Smooth muscle cell (in vitro differentiated cells): ENCODE measurements at regions not wholly inside any gene's neighbourhood (a gene's known extent, or its start where the extent isn't known, plus 50 kb on each side); places are given as distances from the start of the nearest gene placed in this dataset.

Source experiments
- DNase-seq: peaks from one replicate; lab custom pipeline; 2025; ENCODE audit not compliant: unreplicated experiment; lab: John Stamatoyannopoulos, UW
- H2AFZ ChIP-seq: fragments of 200-600 bp; sonication (generic); 2 replicates; pipeline ENCODE4 v1.6.0; 2016; ENCODE audit warnings: antibody characterized with exemption, low read depth, mild to moderate bottlenecking
- H3F3A ChIP-seq: fragments of 200-600 bp; sonication (generic); 2 replicates; pipeline ENCODE4 v1.6.0; 2017; ENCODE audit warnings: antibody characterized with exemption, low read depth
- H3K27ac ChIP-seq: fragments of 200-600 bp; sonication (generic); 2 replicates; pipeline ENCODE4 v1.5.1; 2016; ENCODE audit warnings: low read depth, mild to moderate bottlenecking
- H3K27me3 ChIP-seq: fragments of 200-600 bp; sonication (generic); 2 replicates; pipeline ENCODE4 v1.6.1; 2016; ENCODE audit warnings: low read depth, mild to moderate bottlenecking
- H3K36me3 ChIP-seq: fragments of 200-600 bp; sonication (generic); 2 replicates; pipeline ENCODE4 v1.5.1; 2016; ENCODE audit warnings: low read depth
- H3K4me1 ChIP-seq: fragments of 200-600 bp; sonication (generic); 2 replicates; pipeline ENCODE4 v1.5.1; 2016; ENCODE audit warnings: low read depth
- H3K4me2 ChIP-seq: fragments of 200-600 bp; sonication (generic); 2 replicates; pipeline ENCODE4 v1.6.0; 2016; ENCODE audit warnings: mild to moderate bottlenecking
- H3K4me3 ChIP-seq: fragments of 200-600 bp; sonication (generic); 2 replicates; pipeline ENCODE4 v1.5.1; 2016; ENCODE audit warnings: mild to moderate bottlenecking
- H3K79me2 ChIP-seq: fragments of 200-600 bp; sonication (generic); 2 replicates; pipeline ENCODE4 v1.6.0; 2016; ENCODE audit warnings: low read depth, mild to moderate bottlenecking
- H3K9ac ChIP-seq: fragments of 200-600 bp; sonication (generic); 2 replicates; pipeline ENCODE4 v1.6.0; 2016; ENCODE audit warnings: low read depth
- H3K9me3 ChIP-seq: fragments of 200-600 bp; sonication (generic); replicated peaks from 2 replicates; pipeline ENCODE4 v1.5.1; 2016; ENCODE audit warnings: low read depth
- H4K20me1 ChIP-seq: fragments of 200-600 bp; sonication (generic); 2 replicates; pipeline ENCODE4 v1.6.0; 2016; ENCODE audit warnings: low read depth
- WGBS: methylation state at CpG from one replicate; pipeline ENCODE4 v1.1.7; 2016; ENCODE audit warnings: low lambda C conversion rate; 5-methylcytosine and 5-hydroxymethylcytosine counted together
- TF ChIP-seq, protein P1 (sequence below): fragments of 200-600 bp; sonication (generic); IDR thresholded peaks from 2 replicates; pipeline ENCODE4 v1.5.1; 2017; ENCODE audit warnings: borderline replicate concordance, mild to moderate bottlenecking, antibody characterized with exemption; ENCODE audit not compliant: insufficient read depth, poor library complexity, severe bottlenecking

DNA sequence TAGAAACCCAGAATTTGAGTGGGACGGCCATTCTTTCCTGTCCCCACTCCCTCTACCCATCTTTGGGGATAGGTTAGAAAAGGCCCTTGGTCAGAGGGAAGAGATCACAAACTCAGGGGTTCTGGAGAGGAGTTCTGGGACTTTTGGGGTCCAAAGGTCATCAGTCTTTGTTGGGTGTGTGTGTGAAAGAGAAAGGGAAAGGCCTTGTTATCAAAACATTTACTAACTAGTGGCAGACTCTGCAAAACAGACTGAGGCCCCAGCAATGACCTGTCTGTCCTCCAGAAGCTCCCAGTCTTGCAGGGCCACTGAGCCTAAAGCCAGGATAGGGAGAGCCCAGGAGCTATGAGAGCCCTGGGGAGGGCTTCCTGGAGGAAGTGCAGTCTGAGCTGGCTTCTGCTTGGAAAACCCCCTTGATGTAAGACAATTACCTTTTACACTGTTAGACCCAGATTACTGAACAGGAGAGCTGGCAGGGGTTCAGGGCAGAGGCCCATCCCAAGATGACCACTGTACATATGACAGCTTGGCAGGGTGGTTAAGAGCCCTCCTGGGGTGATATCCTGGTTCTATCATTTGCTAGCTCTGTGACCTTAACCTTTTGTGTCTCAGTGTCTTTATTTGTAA, 429.1 kb upstream of the CCDC196 start:
- TF ChIP-seq, protein P1, sequence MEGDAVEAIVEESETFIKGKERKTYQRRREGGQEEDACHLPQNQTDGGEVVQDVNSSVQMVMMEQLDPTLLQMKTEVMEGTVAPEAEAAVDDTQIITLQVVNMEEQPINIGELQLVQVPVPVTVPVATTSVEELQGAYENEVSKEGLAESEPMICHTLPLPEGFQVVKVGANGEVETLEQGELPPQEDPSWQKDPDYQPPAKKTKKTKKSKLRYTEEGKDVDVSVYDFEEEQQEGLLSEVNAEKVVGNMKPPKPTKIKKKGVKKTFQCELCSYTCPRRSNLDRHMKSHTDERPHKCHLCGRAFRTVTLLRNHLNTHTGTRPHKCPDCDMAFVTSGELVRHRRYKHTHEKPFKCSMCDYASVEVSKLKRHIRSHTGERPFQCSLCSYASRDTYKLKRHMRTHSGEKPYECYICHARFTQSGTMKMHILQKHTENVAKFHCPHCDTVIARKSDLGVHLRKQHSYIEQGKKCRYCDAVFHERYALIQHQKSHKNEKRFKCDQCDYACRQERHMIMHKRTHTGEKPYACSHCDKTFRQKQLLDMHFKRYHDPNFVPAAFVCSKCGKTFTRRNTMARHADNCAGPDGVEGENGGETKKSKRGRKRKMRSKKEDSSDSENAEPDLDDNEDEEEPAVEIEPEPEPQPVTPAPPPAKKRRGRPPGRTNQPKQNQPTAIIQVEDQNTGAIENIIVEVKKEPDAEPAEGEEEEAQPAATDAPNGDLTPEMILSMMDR, result no peak
- Histone ChIP-seq H3F3A (no peaks in the 10 kb centered on the region), H3K9me3 (no peaks in the 10 kb centered on the region), H3K4me3 (no peak overlapping the region), H4K20me1 (no peaks in the 10 kb centered on the region), H3K4me1 (peaks cover 5% of the 10 kb centered on the region), H3K4me2 (no peak overlapping the region), H3K9ac (no peak overlapping the region), H3K27ac (no peak overlapping the region), H3K79me2 (no peaks in the 10 kb centered on the region), H2AFZ (no peak overlapping the region), H3K36me3 (no peaks in the 10 kb centered on the region), H3K27me3 (no peaks in the 10 kb centered on the region)
- 95% methylated on average over 1 of the region's 1 CpG for WGBS
- no peak for DNase-seq

DNA sequence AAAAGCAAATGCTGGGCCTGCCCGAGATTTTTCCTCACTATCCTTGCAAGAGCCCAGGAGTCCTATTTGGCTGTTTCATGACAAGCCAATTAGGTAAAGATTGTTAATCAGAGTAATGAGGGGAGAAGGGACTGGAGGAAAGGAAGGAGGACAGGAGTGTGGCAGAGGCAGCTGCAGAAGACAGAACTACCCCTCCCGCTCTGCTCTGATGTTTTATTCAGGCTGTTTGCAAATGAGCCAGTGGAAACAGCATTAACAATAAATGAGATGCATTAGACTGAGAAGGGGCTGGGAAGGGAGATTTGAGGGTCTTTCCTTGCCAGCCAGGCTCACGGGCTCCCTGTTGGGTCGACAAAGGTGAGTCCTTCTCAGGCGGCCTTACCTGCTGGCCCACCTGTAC, 421.0 kb upstream of the CCDC196 start:
- Histone ChIP-seq H3K4me1 (peaks cover 6% of the 10 kb centered on the region), H3K4me3 (no peak overlapping the region), H3F3A (no peaks in the 10 kb centered on the region), H2AFZ (no peak overlapping the region), H3K9me3 (no peaks in the 10 kb centered on the region), H3K36me3 (no peaks in the 10 kb centered on the region), H3K79me2 (no peaks in the 10 kb centered on the region), H4K20me1 (no peaks in the 10 kb centered on the region), H3K9ac (no peak overlapping the region), H3K27me3 (peaks cover 10% of the 10 kb centered on the region), H3K27ac (no peak overlapping the region), H3K4me2 (no peak overlapping the region)
- 89% methylated on average over 5 of the region's 5 CpGs for WGBS
- TF ChIP-seq, protein P1, result no peak
- no peak for DNase-seq

DNA sequence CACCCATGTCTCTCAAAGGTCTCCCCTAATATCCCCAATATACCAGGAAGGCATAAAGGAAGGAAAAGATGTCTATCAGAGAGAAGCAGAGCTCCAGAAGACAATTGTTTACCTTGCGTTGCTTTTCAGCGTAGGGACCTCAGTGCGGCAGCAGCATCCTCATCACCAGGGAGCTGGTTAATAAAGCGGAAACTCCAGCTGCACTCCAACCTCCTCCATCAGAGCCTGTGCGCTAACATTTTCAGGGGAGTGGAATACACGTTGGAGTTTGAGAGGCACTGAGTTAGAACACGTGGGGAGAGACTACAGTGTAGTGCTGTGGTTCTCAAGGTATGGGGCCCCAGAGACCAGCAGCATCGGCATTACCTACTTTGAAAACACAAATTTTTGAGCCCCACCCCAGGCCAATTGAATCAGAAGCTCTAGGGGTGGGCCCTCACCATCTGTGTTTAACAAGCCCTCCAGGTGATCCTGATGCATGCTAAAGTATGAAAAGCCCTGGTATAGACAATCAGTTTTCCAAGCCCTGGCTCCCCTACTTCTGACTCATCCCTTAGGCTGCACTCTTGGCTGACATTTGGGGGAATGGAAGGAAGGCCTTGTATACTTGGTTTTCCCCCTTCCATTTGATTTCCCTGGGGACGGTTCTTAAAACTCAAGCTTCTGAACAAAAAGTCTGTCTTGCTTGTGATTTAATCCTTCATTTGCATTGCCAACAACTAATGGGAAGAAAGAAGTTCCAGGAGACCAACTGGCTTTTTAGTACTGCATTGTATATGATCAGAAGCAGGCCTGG, 419.0 kb upstream of the CCDC196 start:
- no peak overlapping the region for H2AFZ ChIP-seq
- no peak for DNase-seq
- H3K27me3 ChIP-seq, result peaks cover 13% of the 10 kb centered on the region
- no peaks in the 10 kb centered on the region for H3K79me2 ChIP-seq
- H3K27ac ChIP-seq, result no peak overlapping the region
- H3K36me3 ChIP-seq, result no peaks in the 10 kb centered on the region
- no peak overlapping the region for H3K9ac ChIP-seq
- H3K9me3 ChIP-seq, result no peaks in the 10 kb centered on the region
- TF ChIP-seq, protein P1, result no peak
- no peaks in the 10 kb centered on the region for H3F3A ChIP-seq
- no peaks in the 10 kb centered on the region for H4K20me1 ChIP-seq
- 93% methylated on average over 9 of the region's 9 CpGs for WGBS
- H3K4me3 ChIP-seq, result no peak overlapping the region
- peaks cover 6% of the 10 kb centered on the region for H3K4me1 ChIP-seq
- H3K4me2 ChIP-seq, result no peak overlapping the region
